NCI-H2029 treated with DMSO at 0.1 percent for 48 hours (cell line): ENCODE measurements at regions not wholly inside any gene's neighbourhood (a gene's known extent, or its start where the extent isn't known, plus 50 kb on each side); places are given as distances from the start of the nearest gene placed in this dataset.
"Not testable (repeated sequence)": the region's sequence is repeated elsewhere in the genome, so short reads cannot be mapped to it uniquely, and the experiment has no call there.

Experiments used
- DNase-seq: peaks from one replicate; lab custom pipeline; 2025; lab: John Stamatoyannopoulos, UW

GRCh38 chr7:83306502-83306901 lies 143.8 kb upstream of the PCLO start:
- no peak for DNase-seq

GRCh38 chr7:83305027-83305426 lies 142.3 kb upstream of the PCLO start:
- no peak for DNase-seq

GRCh38 chr7:83301416-83301815 lies 138.7 kb upstream of the PCLO start:
- no peak for DNase-seq

DNA sequence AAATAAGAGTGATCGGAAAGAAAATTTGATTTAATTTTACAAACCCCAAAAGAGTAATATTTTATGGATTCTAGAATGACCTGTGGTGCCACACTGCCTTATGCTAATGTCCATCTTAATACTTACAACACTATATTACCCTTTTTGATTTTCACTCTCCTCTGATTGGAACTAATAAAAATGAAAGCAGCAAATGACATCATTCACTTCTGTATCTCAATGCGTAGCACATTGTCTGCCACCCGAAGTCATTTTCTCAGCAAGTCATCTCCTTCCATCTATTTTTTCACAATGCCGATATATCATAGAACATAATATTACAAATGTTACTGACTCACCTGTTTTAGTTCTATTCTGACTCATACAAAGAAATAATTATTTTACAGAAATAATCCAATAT lies 127.5 kb upstream of the PCLO start:
- no peak for DNase-seq

DNA sequence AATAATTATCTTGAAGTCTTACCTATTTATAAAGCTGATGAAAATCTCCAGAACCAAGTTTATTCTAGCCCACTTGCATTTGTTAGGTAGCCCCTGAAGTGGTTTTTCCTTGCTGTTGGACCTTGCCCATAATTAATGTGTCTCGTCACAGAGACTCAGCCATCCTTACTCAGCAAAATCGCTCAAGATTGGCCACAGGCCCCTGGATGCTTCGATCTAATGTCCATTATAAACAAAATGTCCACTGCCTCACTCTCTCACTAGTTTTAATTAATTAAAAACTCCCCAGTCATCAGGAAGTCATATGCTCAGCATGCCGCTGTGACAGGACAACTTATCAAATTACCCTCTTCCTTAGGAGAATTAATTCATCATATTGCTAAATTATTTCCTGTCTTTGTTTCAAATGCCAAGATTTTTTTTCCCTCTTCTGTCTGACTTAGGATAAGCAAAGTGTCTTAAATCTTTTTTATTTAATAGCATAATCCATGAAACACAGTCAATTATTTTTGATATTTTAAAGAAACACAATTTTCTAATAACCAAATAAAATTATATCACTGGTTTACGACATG lies 126.8 kb upstream of the PCLO start:
- no peak for DNase-seq

GRCh38 chr7:83280671-83281070 lies 118.0 kb upstream of the PCLO start:
- no peak for DNase-seq

DNA sequence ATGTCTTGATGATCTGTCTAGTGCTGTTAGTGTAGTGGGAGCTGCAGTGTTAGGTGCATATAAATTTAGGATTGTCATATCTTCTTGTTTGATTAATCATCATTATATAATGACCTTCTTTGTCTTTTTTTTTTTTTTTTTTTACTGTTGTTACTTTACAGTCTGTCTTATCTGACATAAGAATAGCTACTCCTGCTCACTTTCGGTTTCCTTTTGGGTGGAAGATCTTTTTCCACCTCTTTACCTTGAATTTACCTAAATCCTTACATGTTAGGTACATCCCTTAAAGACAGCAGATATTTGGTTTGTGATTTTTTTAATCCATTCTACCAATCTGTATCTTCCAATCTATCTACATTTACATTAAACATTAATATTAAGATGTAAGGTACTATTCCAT lies 113.6 kb upstream of the PCLO start:
- DNase-seq = no peak

GRCh38 chr7:83273699-83274098 lies 111.0 kb upstream of the PCLO start:
- DNase-seq = no peak

- DNase-seq = peak; percentile 19
These were observed 108.8 kb upstream of the PCLO start for GRCh38 chr7:83271212-83272099.

- DNase-seq = no peak
These were observed 107.7 kb upstream of the PCLO start for GRCh38 chr7:83270407-83270806.

GRCh38 chr7:83267141-83267631 lies 104.5 kb upstream of the PCLO start:
- no peak for DNase-seq

DNA sequence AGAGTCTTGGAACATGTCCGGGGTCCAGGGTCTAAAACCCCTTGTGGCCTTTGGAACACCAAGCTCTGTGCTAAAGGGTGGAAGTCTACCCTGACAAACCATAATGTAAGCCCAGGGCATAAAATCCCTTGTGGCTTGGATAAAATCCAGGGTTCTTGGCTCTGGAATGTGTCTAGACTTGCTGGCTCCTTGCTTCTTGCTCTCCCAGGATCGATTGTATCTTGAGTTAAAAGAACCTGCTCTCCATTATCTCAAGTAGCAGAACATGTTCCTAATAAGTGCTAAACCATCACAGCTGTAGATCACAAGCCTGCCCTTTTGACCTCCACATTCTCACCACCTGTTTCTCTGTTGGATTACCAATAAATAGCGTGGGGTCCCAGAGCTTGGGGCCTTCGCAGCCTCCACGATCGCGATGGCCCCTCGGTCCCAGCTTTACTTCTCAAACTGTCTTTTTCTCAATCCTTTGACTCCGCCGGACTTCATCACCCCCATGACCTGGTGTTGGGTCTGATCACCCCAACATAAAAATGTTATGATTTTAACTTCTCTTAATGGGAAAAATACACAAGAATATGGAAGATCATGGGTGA lies 100.9 kb upstream of the PCLO start:
- not testable (repeated sequence) for DNase-seq

- DNase-seq = no peak
These were observed 96.4 kb upstream of the PCLO start for GRCh38 chr7:83259064-83259463.

DNA sequence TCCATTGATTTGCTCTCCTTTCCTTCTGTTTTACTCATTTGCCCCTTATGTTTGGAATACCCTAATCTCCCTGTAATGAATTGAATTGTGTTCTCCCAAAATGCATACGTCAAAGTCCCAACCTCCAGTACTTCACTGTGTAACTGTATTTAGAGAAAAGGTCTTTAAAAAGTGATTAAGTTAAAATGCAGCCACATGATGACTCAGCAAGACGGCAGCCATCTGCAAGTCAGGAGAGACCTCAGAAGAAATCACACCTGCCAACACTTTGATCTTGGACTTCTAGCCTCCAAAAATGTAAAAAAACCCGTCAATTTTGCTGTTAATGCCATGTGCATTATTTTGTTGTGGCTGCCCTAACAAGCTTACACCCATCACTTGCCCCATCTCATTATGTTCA lies 85.3 kb upstream of the PCLO start:
- no peak for DNase-seq

GRCh38 chr7:83219231-83219630 lies 56.5 kb upstream of the PCLO start:
- not testable (repeated sequence) for DNase-seq

DNA sequence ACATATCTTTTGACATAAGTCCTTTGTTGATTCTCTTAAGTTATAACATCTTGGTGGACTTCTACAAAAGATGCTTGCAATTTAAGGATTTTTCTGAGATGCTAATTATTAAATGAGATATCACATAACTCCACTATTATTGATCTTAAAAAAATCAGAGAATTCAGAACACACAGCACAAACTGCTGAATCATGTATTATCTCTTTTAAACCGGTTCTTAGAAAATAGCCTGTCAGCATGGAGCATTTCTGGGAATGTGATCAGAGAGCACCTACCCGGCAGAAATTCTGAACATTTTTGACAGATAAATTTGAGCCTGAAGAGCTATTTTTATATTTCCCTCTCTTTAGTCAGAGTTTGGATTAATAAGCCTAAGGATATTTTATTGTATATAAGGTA lies 50.2 kb upstream of the PCLO start:
- no peak for DNase-seq
